ENCODE measurements at regions not wholly inside any gene's neighbourhood (a gene's known extent, or its start where the extent isn't known, plus 50 kb on each side); places are given as distances from the start of the nearest gene placed in this dataset.

GRCh38 chr18:11307716-11308115 lies 158.3 kb upstream of the PIEZO2 start:
- no peak for DNase-seq

GRCh38 chr18:11305507-11305906 lies 156.1 kb upstream of the PIEZO2 start:
- DNase-seq: no peak

GRCh38 chr18:11304928-11305327 lies 155.6 kb upstream of the PIEZO2 start:
- DNase-seq: no peak

DNA sequence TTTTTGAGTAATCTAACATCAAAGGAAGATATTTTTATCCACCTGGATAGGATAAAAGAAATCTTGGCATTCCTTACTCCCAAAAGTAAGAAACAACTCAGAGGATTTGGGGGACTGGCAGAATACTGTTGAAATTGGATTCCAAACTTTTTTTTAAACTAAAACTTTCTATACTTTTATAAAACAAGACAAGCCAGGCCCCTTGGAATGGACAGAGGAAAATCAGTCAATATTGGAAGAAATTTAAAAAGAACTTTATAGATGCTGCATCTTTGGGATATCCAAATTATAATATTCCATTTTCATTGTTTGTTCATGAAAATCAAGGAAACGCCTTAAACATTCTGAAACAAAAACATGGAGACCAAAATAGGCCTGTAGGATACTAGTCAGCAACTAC lies 147.6 kb upstream of the PIEZO2 start:
- no peak for DNase-seq

DNA sequence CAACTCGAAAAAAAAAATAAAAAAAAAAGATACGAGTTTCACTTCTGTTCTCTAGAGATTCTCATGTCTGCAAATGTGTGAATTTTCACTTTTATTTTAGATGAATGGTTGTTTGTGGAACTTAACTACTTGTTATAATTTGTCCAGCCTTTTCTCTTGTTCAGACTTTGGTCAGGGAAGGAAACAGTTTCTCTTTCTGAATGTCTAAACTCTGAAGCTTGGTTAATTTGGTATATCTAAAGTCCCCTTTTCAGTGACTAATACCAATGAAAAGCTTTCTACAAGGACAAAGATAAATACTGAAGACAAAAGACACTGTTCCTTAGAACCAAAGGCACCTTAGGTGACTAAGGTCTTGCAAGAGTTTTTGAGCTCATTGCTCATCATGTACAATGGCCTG lies 144.4 kb upstream of the PIEZO2 start:
- DNase-seq: no peak

- no peak for DNase-seq
Measured at GRCh38 chr18:11290786-11291185, 141.4 kb upstream of the PIEZO2 start.

DNA sequence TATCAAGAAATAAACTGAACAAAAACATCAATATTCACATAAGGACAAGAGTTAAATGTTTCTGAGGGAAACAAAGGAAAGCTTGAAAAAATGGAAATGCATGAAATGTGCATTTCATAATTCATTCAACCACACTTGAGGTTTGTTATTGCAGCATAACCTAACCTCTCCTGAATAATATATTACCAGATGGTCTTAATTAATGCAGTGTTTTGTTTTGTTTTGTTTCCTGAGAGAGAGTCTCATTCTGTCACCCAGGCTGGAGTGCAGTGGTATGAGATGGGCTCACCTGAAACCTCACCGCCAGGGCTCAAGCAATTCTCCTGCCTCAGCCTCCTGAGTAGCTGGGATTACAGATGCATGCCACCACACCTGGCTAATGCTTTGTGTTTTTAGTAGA lies 139.9 kb upstream of the PIEZO2 start:
- DNase-seq: no peak

- DNase-seq: no peak
Measured at GRCh38 chr18:11288401-11288800, 139.0 kb upstream of the PIEZO2 start.

- DNase-seq: no peak
Measured at GRCh38 chr18:11286431-11286830, 137.1 kb upstream of the PIEZO2 start.

- no peak for DNase-seq
Measured at GRCh38 chr18:11284811-11285210, 135.4 kb upstream of the PIEZO2 start.

GRCh38 chr18:11284349-11284748 lies 135.0 kb upstream of the PIEZO2 start:
- no peak for DNase-seq

DNA sequence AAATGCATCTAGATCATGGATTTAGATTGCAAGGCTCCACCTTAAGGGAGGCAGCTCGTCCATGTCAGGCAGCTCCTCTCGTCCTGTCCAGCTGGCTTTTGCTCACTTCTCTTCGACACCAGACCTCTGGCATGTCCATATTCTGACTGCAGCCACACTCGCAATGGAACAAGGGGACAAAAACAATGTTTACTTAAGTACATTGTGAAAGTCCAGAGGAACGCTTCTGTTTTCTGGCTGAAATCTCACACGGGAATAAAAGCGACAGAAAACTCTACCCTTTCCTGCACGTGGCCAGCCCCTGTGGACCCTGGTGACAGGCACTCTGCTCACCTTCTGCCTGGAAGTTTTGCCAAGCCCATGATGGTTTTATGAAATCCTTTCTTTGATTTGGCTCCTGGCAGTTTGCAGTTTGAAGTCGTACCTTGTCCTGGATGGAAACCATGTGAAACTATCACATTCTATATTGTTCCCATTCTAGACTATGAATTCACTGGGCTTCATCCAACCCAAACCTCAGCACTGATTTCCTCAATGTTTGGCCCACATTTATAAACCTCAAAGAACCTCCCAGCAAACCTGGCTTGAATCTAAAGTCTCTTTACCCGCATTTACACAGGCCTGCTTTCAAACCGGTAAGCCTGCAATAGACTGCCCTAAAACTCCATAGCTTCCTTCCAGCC lies 134.3 kb upstream of the PIEZO2 start:
- no peak for DNase-seq

DNA sequence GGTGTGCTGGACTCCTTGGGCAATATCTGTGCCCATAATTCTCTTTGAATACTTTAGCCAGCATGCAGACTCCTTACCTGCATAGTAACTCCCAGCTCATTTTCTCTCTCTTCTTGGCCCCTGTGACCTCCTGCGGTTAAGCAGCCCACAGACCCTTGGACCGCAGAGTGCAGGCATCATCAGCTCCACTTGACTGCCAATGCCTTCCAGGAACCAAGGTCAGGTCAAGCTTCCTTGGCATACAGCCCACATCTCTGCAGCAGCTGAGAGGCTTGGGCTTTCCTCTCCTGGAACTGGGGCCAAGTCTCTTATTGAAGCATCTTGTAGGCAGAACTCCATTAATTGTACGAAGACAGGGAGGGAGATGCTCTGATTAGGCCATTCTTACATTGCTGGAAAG lies 130.1 kb upstream of the PIEZO2 start:
- DNase-seq: no peak

DNA sequence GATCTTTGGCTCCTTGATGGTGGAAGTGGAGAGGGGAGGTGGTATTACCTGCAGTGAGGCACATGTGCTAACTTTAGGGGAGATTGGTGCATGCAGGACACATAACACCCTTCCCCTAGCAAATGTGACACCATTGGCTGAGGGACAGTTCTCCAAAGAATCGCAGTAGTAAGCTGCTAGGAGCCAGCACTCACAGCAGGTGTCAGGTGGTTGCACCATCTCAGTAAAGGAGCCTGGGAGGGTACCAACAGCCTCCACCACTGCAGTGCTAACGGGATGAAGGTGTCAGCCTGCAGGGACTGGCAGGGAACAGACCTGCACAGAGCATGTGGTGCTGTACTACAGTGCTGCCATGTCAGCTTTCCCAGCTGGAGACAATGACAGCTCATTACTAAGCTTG lies 127.3 kb upstream of the PIEZO2 start:
- no peak for DNase-seq

GRCh38 chr18:11274144-11274794 lies 124.9 kb upstream of the PIEZO2 start:
- DNase-seq: no peak

DNA sequence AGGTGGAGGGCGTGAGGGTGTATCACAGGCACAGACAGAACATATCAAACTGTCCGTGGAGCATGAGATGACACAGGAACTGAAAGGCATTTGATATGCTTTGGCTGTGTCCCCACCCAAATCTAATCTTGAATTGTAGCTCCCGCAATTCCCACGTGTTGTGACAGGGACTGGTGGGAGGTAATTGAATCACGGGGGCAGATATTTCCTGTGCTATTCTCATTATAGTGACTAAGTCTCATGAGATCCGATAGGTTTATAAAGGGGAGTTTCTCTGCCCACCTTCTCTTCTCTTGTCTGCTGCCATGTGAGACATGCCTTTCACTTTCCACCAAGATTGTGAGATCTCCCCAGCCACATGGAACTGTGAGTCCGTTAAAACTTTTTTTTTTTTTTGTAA lies 123.1 kb upstream of the PIEZO2 start:
- no peak for DNase-seq

DNA sequence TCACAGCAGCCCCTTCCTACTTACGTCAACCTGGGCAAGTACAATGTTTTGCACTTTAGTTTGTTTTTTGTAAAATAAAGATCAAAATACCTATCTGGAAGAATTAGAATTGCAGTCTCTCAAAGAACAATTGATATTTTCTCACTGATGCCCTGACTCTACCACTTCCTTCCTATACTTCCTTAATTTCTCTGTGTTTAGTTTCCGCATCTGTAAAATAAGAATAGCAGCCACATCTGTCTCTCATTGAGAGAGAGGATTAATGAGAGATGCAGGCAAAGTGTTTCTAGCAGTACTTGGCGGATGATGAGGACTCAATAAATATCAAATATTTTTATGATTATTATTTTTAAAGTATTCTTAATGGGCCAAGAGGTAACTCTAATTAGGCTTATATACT lies 122.6 kb upstream of the PIEZO2 start:
- no peak for DNase-seq

GRCh38 chr18:11269257-11269656 lies 119.9 kb upstream of the PIEZO2 start:
- DNase-seq: no peak

- DNase-seq: no peak
Measured at GRCh38 chr18:11268741-11269233, 119.4 kb upstream of the PIEZO2 start.

- no peak for DNase-seq
Measured at GRCh38 chr18:11268153-11268552, 118.8 kb upstream of the PIEZO2 start.

DNA sequence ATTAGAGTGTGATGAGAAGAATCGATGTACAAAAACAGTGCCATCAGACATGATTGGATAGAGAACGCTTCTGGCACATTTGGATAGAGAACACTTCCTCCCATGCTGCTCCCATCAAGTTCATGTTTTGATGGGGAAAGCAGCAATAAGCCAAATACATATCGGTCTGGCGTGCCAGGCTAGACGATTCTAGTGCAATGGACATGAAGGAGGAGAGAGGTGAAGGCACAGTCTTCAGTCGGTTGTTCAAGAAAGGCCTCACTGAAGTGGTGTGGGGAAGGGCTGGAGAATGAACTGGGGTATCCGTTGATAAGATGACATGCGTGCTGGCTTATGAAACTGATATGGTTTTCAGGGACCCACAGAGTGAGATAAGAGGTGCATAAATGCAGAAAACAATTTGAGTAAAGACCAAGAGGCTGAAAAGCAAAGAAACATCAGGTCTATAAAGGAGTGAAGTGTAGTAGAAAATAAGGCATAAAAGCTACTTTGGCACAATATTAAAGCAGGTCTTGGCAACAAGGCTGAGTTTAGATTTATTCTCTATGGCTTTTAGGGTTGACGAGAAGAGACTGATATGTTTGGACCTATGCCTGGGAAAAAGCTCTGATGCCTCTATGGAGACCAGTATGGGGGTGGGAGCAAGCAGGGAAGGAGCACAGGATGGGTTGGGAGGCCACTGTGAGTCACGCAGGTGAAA lies 117.6 kb upstream of the PIEZO2 start:
- no peak for DNase-seq

DNA sequence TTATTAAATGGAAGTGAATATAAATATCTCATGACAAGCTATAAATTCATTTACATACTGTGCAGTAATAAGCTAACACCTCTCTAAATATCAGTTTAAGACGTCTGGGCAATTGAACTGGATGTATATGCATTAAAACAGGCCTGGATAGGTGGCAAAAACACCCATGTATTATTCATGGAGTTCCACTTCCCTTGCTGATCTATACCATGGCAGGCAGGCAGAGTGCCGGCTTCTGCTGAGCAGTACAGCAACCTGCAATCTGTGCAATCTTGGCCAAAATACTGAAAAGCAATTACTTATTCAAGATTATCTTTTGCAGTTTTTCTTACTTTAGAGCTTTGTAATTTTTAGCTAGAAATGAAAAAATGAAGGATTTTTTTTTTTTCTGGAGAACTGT lies 112.1 kb upstream of the PIEZO2 start:
- no peak for DNase-seq

DNA sequence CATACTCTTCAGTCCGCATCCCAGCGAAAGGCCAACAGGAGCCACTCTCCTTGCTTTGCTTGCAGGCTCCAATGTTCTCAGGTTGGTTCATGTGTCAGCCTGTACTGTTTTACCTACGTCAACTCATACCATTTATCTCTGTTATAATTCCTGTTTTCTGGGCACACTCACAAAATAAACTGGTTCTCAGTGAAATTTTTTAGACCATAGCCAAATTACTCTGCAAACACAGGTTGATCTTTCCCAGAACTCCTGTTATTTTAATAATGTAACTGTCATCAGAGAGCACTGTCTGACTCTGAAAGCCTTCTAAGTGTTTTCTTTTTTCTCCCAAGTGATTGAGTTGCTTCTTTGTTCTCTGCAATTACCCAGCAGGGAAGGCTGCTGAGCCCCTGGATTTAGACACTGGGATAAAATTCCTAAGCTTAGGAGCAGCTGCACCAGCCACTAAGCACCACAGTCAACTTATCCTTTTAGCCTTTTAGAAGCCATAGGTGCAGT lies 111.6 kb upstream of the PIEZO2 start:
- no peak for DNase-seq
